SK-N-SH (cell line): ENCODE measurements at regions not wholly inside any gene's neighbourhood (a gene's known extent, or its start where the extent isn't known, plus 50 kb on each side); places are given as distances from the start of the nearest gene placed in this dataset.

ENCODE experiments used
- CTCF ChIA-PET: fragments of 300-600, 350-600 bp; formaldehyde crosslinking; extraction: SDS; loops from one replicate; lab custom pipeline; 2021; lab: Yijun Ruan, JAX
- POLR2A ChIA-PET: fragments of 350-600 bp; sonication (Branson Sonifier 250); formaldehyde crosslinking; extraction: SDS; loops from one replicate; lab custom pipeline; 2020; ENCODE audit warnings: antibody characterized with exemption, inconsistent platforms; lab: Yijun Ruan, JAX
- DNase-seq: peaks from one replicate; pipeline ENCODE4 v3.0.0; 2012
- H2AFZ ChIP-seq: fragments of 200-600 bp; sonication (generic); 2 replicates; pipeline ENCODE4 v1.8.1; 2016; ENCODE audit warnings: antibody characterized with exemption, mild to moderate bottlenecking, low read depth
- H3F3A ChIP-seq: fragments of 200-600 bp; sonication (generic); replicated peaks from 2 replicates; pipeline ENCODE3; 2016; ENCODE audit warnings: antibody characterized with exemption, mild to moderate bottlenecking; ENCODE audit not compliant: insufficient read depth
- H3K27ac ChIP-seq, 2 experiments: fragments of 200-500 bp in 1 of 2; fragments of 200-600 bp in 1 of 2; sonication (Bioruptor generic) in 1 of 2; sonication (generic), shearing (Covaris generic) in 1 of 2; 2 replicates each; pipeline versions ENCODE4 v1.5.1 to v1.6.1; 2014 to 2016; ENCODE audit warnings: low read depth in 2 of 2, inconsistent platforms in 1 of 2, low read length in 1 of 2, mild to moderate bottlenecking in 1 of 2, mixed read lengths in 1 of 2
- H3K27me3 ChIP-seq: fragments of 200-600 bp; sonication (generic), shearing (Covaris generic); 2 replicates; pipeline ENCODE4 v1.6.1; 2016; ENCODE audit warnings: mixed run types; ENCODE audit not compliant: insufficient read depth
- H3K36me3 ChIP-seq, 2 experiments: fragments of 200-500 bp in 1 of 2; fragments of 200-600 bp in 1 of 2; sonication (Bioruptor generic) in 1 of 2; sonication (generic) in 1 of 2; replicated peaks in 1 of 2; 2 replicates each; pipeline versions ENCODE3 to v1.5.1; 2014 to 2016; ENCODE audit warnings: low read length in 1 of 2, mild to moderate bottlenecking in 1 of 2; ENCODE audit not compliant: insufficient read depth in 2 of 2, control insufficient read depth in 1 of 2
- H3K4me1 ChIP-seq, 2 experiments: fragments of 200-500 bp in 1 of 2; fragments of 200-600 bp in 1 of 2; sonication (Bioruptor generic) in 1 of 2; sonication (generic), shearing (Covaris generic) in 1 of 2; 2 replicates each; pipeline versions ENCODE4 v1.5.1 to v1.6.1; 2014 to 2016; ENCODE audit warnings: low read depth in 1 of 2, low read length in 1 of 2, mixed run types in 1 of 2; ENCODE audit not compliant: insufficient read depth in 2 of 2, control insufficient read depth in 1 of 2
- H3K4me2 ChIP-seq: fragments of 200-600 bp; sonication (generic), shearing (Covaris generic); 2 replicates; pipeline ENCODE4 v1.6.1; 2017; ENCODE audit warnings: mixed run types
- H3K4me3 ChIP-seq, 2 experiments: fragments of 200-500 bp in 1 of 2; fragments of 200-600 bp in 1 of 2; sonication (Bioruptor generic) in 1 of 2; sonication (generic), shearing (Covaris generic) in 1 of 2; 2 replicates each; pipeline versions ENCODE4 v1.5.1 to v1.8.1; 2014 to 2016; ENCODE audit warnings: low read depth in 2 of 2, inconsistent platforms in 1 of 2, low read length in 1 of 2, mild to moderate bottlenecking in 1 of 2, mixed read lengths in 1 of 2, moderate library complexity in 1 of 2
- H3K79me2 ChIP-seq: fragments of 200-600 bp; sonication (generic); 2 replicates; pipeline ENCODE4 v1.8.1; 2017; ENCODE audit warnings: mild to moderate bottlenecking; ENCODE audit not compliant: insufficient read depth
- H3K9ac ChIP-seq: fragments of 200-600 bp; sonication (generic); 2 replicates; pipeline ENCODE4 v1.6.1; 2017; ENCODE audit warnings: mixed run types
- H3K9me2 ChIP-seq: fragments of 200-600 bp; sonication (generic); 2 replicates; pipeline ENCODE4 v1.6.1; 2017; ENCODE audit warnings: mixed run types
- H3K9me3 ChIP-seq: fragments of 200-600 bp; sonication (generic); 2 replicates; pipeline ENCODE4 v1.6.1; 2017; ENCODE audit warnings: mixed run types, mild to moderate bottlenecking, moderate library complexity
- H4K20me1 ChIP-seq: fragments of 200-600 bp; sonication (generic); 2 replicates; pipeline ENCODE4 v1.6.1; 2017; ENCODE audit warnings: mild to moderate bottlenecking, mixed run types; ENCODE audit not compliant: insufficient read depth
- CHD2 ChIP-seq: fragments of 150-350 bp; IDR thresholded peaks from 2 replicates; pipeline ENCODE4 v1.6.1; 2018; ENCODE audit warnings: low read length; ENCODE audit not compliant: partially characterized antibody
- CTCF ChIP-seq: fragments of 200-600 bp; sonication (generic); IDR thresholded peaks from 2 replicates; pipeline ENCODE4 v1.6.1; 2017; ENCODE audit warnings: antibody characterized with exemption, mild to moderate bottlenecking, moderate library complexity
- ELF1 ChIP-seq: IDR thresholded peaks from 2 replicates; pipeline ENCODE4 v1.4.0; 2012
- EZH2phosphoT487 ChIP-seq: fragments of 200-600 bp; sonication (generic); IDR thresholded peaks from 2 replicates; pipeline ENCODE4 v1.6.1; 2017; ENCODE audit warnings: low read depth, mixed run types, mild to moderate bottlenecking, antibody characterized with exemption, moderate library complexity, borderline replicate concordance
- FOXJ3 ChIP-seq: sonication (generic); formaldehyde crosslinking; IDR thresholded peaks from 2 replicates; pipeline ENCODE4 v1.5.1; 2020; ENCODE audit warnings: mild to moderate bottlenecking, missing genetic modification reagents
- IRF3 ChIP-seq: fragments of 150-350 bp; IDR thresholded peaks from 2 replicates; pipeline ENCODE4 v1.6.1; 2016; ENCODE audit warnings: mild to moderate bottlenecking, low read depth, low read length
- MXI1 ChIP-seq: IDR thresholded peaks from 2 replicates; pipeline ENCODE4 v1.6.1; 2012; ENCODE audit warnings: mild to moderate bottlenecking, low read depth, low read length, improper control_type of control experiment
- RAD21 ChIP-seq: IDR thresholded peaks from 2 replicates; pipeline ENCODE4 v1.6.1; 2012; ENCODE audit warnings: mild to moderate bottlenecking, low read length
- TEAD4 ChIP-seq: IDR thresholded peaks from 2 replicates; pipeline ENCODE4 v1.4.0; 2012; ENCODE audit warnings: mild to moderate bottlenecking, borderline replicate concordance; ENCODE audit not compliant: insufficient read depth
- YY1 ChIP-seq: IDR thresholded peaks from 2 replicates; pipeline ENCODE4 v1.4.0; 2012; ENCODE audit warnings: low read depth, mild to moderate bottlenecking
- WGBS: methylation state at CpG from one replicate; pipeline ENCODE4 v1.1.6; 2017; ENCODE audit warnings: low lambda C conversion rate; 5-methylcytosine and 5-hydroxymethylcytosine counted together

- TF ChIP-seq CHD2, result no peak
- Histone ChIP-seq H4K20me1 (no peaks in the 10 kb centered on the region), H2AFZ (no peak overlapping the region), H3K36me3 (no peaks in the 10 kb centered on the region), H3K9ac (no peak overlapping the region), H3K9me2 (no peaks in the 10 kb centered on the region), H3K4me3 (no peak overlapping the region), H3K27ac (no peak overlapping the region), H3K9me3 (no peaks in the 10 kb centered on the region), H3K4me2 (no peak overlapping the region), H3F3A (no peaks in the 10 kb centered on the region), H3K4me1 (no peaks in the 10 kb centered on the region), H3K79me2 (no peaks in the 10 kb centered on the region), H3K27me3 (no peaks in the 10 kb centered on the region)
- no peak for DNase-seq
- 60% methylated on average over 4 of the region's 4 CpGs for WGBS
- ChIA-PET CTCF (no interaction called here), POLR2A (no interaction called here)
Observed at GRCh38 chr18:56469582-56469981, 168.8 kb downstream of the TXNL1 start.

- H3K4me2 ChIP-seq, result no peak overlapping the region
Observed at GRCh38 chr18:56468396-56468795, 170.0 kb downstream of the TXNL1 start.

More at GRCh38 chr18:56468396-56468795, 170.0 kb downstream of the TXNL1 start:
- POLR2A ChIA-PET, result no interaction called here
- no peak overlapping the region for H3K9ac ChIP-seq
- WGBS, result 67% methylated on average over 1 of the region's 1 CpG
- no peaks in the 10 kb centered on the region for H3K79me2 ChIP-seq
- H3K36me3 ChIP-seq, result no peaks in the 10 kb centered on the region
- H3K27ac ChIP-seq, result no peak overlapping the region
- H4K20me1 ChIP-seq, result no peaks in the 10 kb centered on the region
- CTCF ChIA-PET, result no interaction called here
- no peak overlapping the region for H2AFZ ChIP-seq
- no peaks in the 10 kb centered on the region for H3K9me3 ChIP-seq
- DNase-seq, result no peak
- no peaks in the 10 kb centered on the region for H3K4me1 ChIP-seq
- no peaks in the 10 kb centered on the region for H3K27me3 ChIP-seq
- no peaks in the 10 kb centered on the region for H3K9me2 ChIP-seq
- no peak overlapping the region for H3K4me3 ChIP-seq
- H3F3A ChIP-seq, result no peaks in the 10 kb centered on the region
- no peak for TF ChIP-seq YY1
- no peak for TF ChIP-seq CTCF
- no peak for TF ChIP-seq FOXJ3
- TF ChIP-seq MXI1, result no peak
- no peak for TF ChIP-seq EZH2phosphoT487
- TF ChIP-seq TEAD4, result no peak
- TF ChIP-seq IRF3, result no peak
- no peak for TF ChIP-seq ELF1
- TF ChIP-seq RAD21, result no peak
